GM19395 (cell line): ENCODE measurements at regions not wholly inside any gene's neighbourhood (a gene's known extent, or its start where the extent isn't known, plus 50 kb on each side); places are given as distances from the start of the nearest gene placed in this dataset.
"Not testable (repeated sequence)": the region's sequence is repeated elsewhere in the genome, so short reads cannot be mapped to it uniquely, and the experiment has no call there.

ENCODE experiments used
- ATAC-seq: cut with Tn5 transposase; IDR thresholded peaks from one replicate; pipeline ENCODE4 v1.9.1; 2021; ENCODE audit warnings: mild to moderate bottlenecking, moderate library complexity; ENCODE audit not compliant: unreplicated experiment

DNA sequence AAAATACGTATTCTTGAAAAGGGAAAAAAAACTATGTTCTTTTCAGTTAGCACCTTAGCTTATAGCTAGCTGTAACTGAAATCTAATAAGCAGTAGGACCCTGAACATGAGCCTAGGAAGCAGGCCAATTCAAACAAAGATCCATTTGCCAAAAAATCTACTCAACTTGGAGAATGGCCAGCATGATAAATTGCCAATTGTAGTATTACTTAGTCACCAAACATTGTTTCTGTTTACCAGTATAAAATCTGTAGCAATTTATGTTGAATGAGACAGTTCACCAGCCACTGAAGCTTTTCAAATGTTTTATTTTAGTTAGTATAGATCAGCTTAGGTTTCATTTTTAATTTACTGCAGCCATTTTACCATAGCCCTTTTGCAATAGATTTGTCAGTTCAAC is 323.6 kb upstream of the DIPK2B start:
- ATAC-seq: no peak

DNA sequence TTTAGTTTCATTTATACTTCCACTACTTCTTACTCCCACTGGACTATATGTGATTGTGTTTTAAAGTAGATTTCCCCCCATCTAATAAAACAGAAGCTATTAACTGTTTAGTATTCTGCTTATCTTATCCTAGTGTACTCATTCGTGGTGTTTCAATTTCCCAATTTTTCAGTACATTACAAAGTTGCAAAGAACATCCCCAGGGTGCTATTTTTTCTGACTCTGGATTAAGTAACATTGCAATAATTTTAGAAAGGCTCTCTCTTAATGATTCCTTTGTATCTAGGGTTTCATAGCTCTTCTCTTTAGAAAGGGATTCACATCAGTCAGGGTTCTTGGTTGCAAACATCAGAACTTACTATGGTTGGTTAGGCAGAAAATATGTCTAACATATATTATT is 317.9 kb upstream of the DIPK2B start:
- no peak for ATAC-seq

DNA sequence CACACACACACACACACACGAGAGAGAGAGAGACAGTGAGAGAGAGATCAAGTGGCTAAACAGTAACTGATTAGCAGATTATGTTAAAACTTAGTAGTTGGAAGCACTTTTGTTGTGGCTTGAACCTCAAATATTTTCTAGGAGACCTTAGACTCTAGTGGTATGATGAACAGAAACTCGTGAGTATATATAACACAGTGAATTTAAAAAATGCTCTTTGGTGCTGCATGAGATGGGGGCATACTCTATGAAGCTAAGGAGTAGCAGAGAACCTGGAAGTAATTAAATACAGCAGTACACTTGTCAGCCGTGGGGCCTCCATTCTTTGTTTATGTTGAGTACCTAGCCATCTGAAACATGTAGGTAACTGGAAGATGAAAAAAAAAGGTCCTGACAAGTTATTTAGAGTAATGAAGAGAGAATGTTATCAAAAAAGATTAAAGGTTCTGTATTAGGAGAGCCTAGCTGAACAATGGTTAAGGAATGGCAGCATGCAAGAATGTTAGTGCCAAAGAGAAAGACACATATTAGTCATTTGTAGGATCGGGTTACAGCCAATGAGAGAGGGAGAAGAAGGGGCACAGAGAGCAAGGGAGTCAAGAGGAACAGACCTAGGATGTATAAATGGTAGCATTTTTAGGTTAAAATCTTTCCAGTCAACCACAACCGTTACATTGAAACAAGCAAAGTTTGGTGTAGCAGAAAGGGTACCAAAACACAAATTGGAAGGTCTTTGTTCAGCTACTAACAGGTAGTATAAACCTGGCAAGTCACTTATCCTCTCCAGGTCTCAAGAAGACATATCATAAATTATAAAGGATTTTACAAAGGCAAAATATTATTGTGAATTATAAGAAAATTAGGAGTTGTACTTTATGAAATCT is 316.7 kb upstream of the DIPK2B start:
- ATAC-seq: no peak

DNA sequence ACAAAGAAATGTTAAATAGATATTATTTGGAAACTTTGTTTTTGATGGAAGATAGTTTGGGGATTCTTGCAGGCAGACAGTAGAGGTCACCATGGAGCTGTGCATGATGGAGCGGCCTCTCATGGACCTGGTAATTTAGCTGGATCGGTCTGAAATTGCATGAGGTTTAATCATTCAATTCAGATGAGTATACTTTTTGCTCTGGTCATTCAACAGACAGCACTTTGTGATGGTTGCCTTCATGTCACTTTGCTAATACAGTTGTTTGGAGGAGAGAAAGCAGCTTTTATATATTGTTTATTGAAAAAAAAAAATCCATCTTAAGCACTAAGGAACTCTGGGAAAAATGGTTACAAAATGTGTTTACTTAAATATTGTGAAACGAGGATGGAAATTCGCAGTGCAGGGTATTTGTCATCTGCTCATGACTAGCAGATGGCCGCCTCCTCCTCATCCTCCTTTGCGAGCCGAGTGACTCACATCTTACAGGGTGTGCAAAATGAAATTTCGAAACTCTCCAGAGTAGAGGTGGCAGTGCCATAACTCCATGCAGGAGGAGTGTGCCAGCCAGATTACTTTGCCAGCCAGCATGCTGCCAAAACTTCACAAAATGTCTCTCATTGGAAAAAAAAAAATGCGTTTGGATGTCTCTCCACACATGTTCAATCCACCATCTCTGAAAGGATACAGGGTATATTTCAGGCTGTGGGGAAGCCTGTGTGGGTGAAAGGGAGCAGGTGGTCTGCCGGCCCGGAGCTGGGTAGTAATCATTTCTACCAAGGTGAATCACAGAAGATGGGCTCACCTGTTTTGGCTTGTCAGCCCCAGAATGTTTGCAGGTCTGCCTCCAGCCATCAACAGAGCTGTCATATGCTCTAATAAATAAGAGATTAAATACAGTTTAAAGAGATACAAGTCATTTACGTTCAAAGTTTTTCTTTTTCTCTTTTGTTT is 314.9 kb upstream of the DIPK2B start:
- ATAC-seq: no peak

DNA sequence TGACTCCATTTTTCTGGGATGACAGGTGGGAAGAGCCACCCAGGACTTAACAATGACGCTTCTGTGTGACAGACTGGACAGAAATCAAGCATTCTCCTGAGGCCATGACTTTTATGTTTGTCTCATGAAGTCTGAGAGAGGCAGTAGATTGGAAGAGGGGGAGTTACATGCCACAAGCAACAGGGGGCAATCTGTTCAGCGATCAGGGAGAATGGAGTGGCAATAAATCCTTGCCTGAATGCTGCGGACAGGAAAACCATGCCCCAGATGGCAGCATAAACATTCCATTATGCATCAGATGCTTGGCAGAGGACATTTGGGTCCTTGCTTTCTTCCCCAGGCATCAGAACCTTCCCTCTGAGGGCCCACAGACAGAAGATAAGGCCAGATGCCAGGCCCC is 312.4 kb upstream of the DIPK2B start:
- no peak for ATAC-seq

DNA sequence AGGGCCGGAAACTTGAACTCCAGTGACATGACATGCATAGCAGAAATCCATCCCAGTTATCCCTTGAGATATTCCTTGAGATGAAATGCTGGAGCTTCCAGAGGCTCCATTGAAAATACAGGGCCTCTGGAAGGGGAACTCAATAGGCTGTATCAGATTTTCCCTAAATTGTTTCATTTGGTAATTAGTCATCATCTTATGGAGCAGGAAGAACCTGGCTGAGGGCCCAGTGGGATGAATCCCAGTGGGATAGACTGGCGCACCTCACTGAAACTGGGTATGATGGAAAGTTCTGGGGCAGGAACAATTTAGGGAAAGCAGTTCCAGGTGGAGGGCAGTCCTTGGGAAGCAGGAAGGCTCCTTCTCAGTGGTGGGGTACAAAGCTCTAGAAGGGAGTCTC is 307.8 kb upstream of the DIPK2B start:
- ATAC-seq: no peak

DNA sequence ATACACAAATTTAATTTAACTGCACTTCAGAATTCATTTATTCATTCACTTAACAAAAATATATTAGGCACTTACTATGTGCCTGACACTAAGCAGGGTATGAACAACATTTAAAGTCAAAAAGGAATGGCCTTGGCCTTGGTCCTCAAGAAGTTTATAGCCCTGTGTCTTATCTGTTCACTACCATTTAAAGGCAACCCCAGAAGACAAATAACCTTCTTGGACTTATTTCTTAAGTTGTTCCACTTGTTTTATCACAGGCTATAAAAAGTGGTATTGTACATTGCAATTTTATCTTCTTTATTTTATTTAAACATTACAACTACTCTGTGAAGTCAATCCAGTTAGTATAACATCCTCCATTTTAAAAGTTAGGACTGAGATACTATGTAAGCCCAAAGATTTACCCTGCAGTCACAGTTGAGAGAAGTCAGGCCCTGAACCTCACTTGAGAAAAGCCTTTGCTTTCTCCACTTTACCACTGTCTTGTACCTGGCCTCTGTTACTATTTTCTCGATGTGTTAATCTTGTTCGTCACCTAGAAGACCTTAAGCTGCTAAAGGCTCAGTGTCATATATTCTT is 305.6 kb upstream of the DIPK2B start:
- no peak for ATAC-seq

DNA sequence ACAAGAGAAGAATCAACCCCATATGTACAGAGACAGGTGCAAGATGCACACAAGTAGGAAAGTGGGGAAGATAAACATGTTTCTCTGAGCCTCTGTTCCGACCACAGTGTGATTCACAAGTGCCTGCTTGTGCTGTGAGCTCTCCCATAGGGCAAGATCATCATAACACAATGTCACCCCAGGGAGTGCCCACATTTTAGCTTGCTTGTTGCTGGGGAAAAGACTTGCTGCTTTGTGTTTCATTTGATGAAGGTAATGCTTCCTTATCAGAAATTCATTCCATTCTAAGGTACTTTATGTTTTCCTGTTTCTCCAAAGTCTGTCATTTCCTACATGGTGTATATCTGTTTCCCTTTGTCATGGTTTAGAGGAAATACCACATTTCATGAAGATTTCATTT is 304.5 kb upstream of the DIPK2B start:
- no peak for ATAC-seq

DNA sequence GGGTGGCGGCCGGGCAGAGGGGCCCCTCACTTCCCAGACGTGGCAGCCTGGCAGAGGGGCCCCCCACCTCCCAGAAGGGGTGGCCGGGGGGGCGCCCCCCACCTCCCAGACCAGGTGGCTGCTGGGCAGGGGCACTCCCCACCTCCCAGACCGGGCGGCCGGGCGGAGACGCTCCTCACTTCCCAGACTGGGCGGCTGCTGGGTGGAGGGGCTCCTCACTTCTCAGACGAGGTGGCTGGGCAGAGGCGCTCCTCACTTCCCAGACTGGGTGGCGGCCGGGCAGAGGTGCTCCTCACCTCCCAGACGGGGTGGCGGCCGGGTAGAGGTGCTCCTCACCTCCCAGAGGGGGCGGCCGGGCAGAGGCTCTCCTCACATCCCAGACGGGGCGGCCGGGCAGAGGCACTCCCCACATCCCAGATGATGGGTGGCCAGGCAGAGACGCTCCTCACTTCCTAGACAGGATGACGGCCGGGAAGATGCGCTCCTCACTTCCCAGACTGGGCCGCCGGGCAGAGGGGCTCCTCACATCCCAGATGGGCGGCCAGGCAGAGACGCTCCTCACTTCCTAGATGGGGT is 303.2 kb upstream of the DIPK2B start:
- ATAC-seq: not testable (repeated sequence)

DNA sequence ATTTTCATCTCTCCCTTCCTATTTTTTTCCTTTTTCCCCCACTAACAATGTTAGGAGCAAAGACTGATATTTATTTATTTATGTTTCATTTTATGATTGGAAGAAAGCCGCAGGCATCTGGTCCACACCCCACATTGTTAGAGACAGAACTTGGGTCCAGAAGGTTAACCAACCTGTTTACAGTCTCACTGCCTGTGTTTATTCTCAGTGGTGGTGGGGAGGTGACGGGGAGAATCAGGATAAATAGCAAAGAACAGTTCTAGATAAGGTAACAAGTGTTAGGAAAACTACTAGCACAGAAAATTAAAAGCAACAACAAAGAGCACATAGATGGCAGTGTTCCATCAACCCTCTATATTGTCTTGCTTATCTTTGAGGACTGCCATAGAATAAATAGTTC is 301.7 kb upstream of the DIPK2B start:
- no peak for ATAC-seq

DNA sequence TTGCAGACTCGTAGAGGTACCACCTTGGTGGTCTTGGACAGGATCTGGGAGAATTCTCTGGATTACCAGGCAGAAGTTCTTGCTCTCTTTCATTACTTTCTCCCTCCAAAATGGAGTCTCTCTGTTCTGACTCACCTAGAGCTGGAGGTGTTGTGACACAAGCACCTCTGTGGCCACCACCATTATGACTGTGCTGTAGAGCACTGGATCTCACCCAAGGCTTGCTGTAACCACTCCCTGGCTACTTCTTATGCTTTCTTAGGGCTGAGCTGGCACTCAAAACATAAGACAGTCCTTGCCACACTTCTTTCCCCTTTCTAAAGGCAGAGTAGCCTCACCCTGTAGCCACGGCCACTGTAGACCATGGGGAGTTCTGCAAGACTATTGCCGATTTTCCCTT is 296.6 kb upstream of the DIPK2B start:
- ATAC-seq: no peak

DNA sequence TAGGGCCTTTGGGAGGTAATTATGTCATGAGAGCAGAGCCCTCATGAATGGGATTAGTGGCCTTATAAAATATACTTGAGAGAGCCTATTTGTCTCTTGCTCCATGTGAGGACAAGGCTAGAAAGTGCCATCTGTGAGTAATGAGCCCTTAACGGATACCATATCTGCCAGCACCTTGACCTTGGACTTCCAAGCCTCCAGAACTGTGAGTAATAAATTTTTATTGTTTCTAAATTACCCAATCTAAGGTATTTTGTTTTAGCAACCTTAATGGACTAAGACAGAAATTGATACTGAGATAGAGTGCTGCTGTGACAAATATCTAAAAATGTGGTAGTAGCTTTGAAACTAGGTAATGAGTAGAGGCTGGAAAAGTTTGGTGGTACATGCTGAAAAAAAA is 285.0 kb upstream of the DIPK2B start:
- ATAC-seq: no peak

DNA sequence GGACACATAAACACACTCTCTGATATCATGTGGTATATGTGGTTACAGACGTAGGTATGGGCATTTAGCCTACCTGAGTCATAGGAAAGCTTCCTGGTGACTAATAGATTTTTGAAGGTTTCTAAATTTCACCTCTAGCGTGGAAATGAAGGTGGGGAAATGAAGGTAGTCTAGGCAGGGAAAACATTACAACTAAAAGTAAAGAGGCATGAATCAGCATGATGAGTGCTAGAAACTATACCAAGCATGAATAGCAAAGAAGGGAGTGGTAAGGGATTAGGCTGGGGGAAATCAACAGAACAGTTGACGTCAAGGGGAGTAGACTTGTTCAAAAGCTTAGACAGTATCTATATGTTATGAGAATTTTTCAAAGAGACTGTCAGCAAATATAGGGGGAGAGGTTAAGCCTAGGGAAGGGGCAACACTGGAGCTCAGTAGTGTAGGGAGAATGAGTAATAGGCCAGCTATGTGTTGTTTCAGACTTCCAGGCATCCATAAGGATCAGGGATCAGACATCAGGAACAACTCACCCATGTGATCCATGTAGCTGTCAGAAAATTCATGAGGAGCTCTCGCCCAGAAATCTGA is 279.3 kb upstream of the DIPK2B start:
- no peak for ATAC-seq

DNA sequence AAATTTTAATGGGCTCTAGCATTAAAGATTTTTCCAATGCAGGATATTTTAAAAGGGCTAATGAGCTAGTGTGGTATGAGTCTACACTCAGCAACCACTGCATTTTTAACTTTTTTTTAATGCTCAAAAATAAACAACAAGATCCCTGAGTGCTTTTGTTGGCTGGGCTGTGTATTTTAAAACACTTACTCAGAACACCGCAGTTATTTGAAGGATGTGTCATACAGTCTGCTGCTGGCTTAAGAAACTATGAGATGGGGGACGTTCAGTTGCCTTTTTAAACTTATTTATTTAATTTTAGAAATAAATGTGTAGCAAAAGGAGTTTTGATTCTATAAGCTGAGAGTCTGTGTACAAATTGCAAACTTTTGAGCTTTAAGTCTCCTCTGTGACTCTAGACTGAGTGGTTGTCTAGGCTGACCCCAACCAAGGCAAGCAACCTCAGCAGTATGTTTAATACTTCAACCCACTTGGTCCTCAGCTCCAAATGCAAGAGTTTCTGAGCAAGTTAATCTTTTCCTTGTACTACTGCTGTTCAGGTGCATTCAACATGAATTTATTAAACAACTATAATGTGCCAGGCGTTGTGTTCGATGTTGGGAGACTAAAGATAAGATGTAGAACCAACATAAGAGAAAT is 278.6 kb upstream of the DIPK2B start:
- no peak for ATAC-seq

DNA sequence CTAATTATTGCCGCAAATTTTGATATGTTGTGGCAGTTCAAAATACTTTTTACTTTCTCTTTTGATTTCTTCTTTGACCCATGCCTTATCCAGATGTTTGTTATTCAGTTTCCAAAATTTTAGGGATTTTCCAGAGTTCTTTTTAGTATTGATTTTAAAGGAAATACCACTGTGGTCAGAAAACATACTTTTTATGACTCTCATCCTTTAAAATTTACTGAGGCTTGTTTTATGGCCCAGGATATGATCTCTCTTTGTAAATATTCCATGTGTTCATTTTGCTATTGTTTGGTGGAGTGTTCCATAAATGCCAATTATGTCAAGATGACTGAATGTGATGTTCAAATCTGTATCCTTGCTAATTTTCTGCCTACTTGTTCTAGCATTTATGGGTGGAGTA is 272.3 kb upstream of the DIPK2B start:
- ATAC-seq: no peak

DNA sequence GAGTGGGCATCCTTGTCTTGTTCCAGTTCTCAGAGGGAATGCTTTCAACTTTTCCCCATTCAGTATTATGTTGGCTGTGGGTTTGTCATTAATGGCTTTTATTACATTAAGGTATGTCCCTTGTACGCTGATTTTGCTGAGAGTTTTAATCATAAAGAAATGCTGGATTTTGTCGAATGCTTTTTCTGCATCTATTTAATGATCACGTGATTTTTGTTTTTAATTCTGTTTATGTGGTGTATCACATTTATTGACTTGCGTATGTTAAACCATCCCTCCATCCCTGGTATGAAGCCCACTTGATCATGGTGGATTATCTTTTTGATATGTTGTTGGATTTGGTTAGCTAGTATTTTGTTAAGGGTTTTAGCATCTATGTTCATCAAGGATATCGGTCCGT is 266.9 kb upstream of the DIPK2B start:
- ATAC-seq: not testable (repeated sequence)

DNA sequence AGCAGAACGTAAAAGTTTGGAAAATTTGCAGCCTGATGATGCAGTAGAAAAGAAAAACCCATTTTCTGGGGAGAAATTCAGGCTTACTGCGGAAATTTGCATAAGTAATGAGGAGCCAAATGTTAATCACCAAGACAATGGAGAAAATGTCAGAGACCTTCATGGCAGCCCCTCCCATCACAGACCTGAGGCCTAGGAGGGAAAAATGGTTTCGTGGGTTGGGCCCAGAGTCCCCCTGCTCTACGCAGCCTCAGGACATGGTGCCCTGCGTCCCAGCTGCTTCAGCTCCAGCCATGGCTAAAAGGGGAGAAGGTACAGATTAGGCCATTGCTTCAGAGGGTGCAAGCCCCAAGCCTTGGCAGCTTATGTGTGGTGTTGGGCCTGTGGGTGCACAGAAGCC is 255.1 kb upstream of the DIPK2B start:
- ATAC-seq: not testable (repeated sequence)

DNA sequence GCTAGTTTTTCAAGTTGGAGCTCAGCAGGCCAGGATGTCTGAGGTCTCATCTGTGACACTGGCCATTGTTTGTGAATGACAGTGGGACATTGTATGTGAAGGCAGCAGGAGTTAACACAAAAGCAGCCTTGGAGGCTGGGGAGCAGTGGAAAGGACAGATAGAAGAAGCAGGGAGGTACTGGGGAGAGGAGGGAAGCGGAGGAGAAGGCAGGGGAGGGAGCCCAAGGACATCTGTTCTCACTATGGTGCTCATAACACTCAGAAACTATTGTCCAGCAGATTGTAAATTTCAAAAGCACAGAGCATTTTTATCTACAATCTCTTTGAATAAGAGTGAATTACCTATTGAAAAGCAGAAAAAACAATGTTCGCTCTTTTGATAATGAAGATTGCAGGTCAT is 253.6 kb upstream of the DIPK2B start:
- ATAC-seq: no peak

DNA sequence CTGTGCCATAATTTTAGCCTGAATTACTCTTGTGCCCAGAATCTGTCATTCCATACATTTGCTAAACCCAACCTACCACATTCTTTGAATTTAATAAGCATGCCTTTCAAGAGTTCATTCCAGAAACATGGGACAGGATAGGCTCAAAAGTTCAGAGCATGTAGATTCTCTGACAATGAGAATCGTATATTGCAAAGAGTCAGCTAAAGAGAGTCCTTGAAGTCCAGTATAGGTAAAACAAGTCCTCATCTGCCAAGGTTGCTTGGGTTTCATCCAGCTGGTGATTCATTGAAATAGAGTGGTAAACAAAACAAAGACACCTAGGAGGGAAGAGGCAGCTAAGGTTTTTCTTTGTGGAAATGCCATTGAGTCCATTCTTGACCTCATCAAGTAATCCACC is 249.3 kb upstream of the DIPK2B start:
- ATAC-seq: no peak

DNA sequence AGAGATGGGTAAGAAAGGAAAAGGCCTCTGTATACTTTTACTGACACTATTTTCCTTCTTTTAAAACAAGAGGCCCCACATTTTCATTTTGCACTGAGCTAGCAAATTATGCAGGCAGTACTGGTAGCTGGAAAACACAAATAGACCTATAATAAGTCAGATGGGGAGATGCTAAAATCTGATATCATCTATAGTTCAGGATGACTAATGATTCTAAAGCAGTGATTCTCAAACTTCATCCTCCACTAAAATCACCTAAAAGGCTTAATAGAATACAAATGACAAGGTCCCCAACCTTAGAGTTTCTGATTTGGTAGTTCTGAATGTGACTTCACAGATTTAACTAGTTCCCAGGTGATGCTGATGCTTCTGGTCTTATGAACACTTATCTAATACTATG is 247.3 kb upstream of the DIPK2B start:
- no peak for ATAC-seq
